Type B pancreatic cell (in vitro differentiated cells): ENCODE measurements at regions not wholly inside any gene's neighbourhood (a gene's known extent, or its start where the extent isn't known, plus 50 kb on each side); places are given as distances from the start of the nearest gene placed in this dataset.

Experiments used
- DNase-seq: peaks from one replicate; pipeline ENCODE4 v3.0.0; 2021; ENCODE audit warnings: mixed read lengths; ENCODE audit not compliant: unreplicated experiment; ENCODE audit errors: extremely low spot score
- H3K27ac Mint-ChIP-seq: 2 replicates; pipeline ENCODE4 v1.8.0; 2021; ENCODE audit warnings: mild to moderate bottlenecking, mixed read lengths
- H3K27me3 Mint-ChIP-seq: 2 replicates; pipeline ENCODE4 v1.8.0; 2021; ENCODE audit warnings: mixed read lengths
- H3K36me3 Mint-ChIP-seq: 2 replicates; pipeline ENCODE4 v1.8.0; 2021; ENCODE audit warnings: mixed read lengths
- H3K4me1 Mint-ChIP-seq: one replicate; pipeline ENCODE4 v1.8.0; 2021; ENCODE audit warnings: mixed read lengths; ENCODE audit not compliant: unreplicated experiment
- H3K4me3 Mint-ChIP-seq: 2 replicates; pipeline ENCODE4 v1.8.0; 2021; ENCODE audit warnings: mild to moderate bottlenecking, mixed read lengths
- H3K9me3 Mint-ChIP-seq: 2 replicates; pipeline ENCODE4 v1.8.0; 2021; ENCODE audit warnings: mixed read lengths
- CTCF ChIP-seq: fragments of 200-600 bp; sonication (generic); conservative IDR thresholded peaks from 2 replicates; pipeline ENCODE4 v1.5.0; 2021; ENCODE audit warnings: antibody characterized with exemption, mild to moderate bottlenecking

GRCh38 chr9:107906074-107906473 is 416.5 kb upstream of the KLF4 start:
- no peak for TF ChIP-seq CTCF
- Mint-ChIP-seq H3K27me3 (peaks cover 10% of the 10 kb centered on the region), H3K4me1 (no peaks in the 10 kb centered on the region), H3K9me3 (peaks cover 4% of the 10 kb centered on the region), H3K27ac (no peak overlapping the region), H3K36me3 (no peaks in the 10 kb centered on the region), H3K4me3 (no peak overlapping the region)
- DNase-seq = no peak

GRCh38 chr9:107905308-107906020 is 415.9 kb upstream of the KLF4 start:
- H3K36me3 Mint-ChIP-seq = no peaks in the 10 kb centered on the region
- no peaks in the 10 kb centered on the region for H3K4me1 Mint-ChIP-seq
- TF ChIP-seq CTCF = no peak

GRCh38 chr9:107899961-107900330 is 410.4 kb upstream of the KLF4 start:
- Mint-ChIP-seq H3K36me3 (no peaks in the 10 kb centered on the region), H3K27me3 (peaks cover 12% of the 10 kb centered on the region), H3K4me1 (peaks cover 9% of the 10 kb centered on the region), H3K4me3 (no peak overlapping the region), H3K27ac (no peak overlapping the region), H3K9me3 (peaks cover 4% of the 10 kb centered on the region)
- no peak for DNase-seq
- no peak for TF ChIP-seq CTCF

More at GRCh38 chr9:107905308-107906020, 415.9 kb upstream of the KLF4 start:
- Mint-ChIP-seq H3K27me3 (peaks cover 15% of the 10 kb centered on the region), H3K27ac (no peak overlapping the region), H3K9me3 (peaks cover 4% of the 10 kb centered on the region), H3K4me3 (no peak overlapping the region)
- DNase-seq = no peak

- H3K36me3 Mint-ChIP-seq = no peaks in the 10 kb centered on the region
- no peak overlapping the region for H3K4me3 Mint-ChIP-seq
- TF ChIP-seq CTCF = no peak
- peaks cover 15% of the 10 kb centered on the region for H3K27me3 Mint-ChIP-seq
- peaks cover 4% of the 10 kb centered on the region for H3K9me3 Mint-ChIP-seq
- DNase-seq = no peak
- peaks cover 13% of the 10 kb centered on the region for H3K4me1 Mint-ChIP-seq
- no peak overlapping the region for H3K27ac Mint-ChIP-seq
Measured at GRCh38 chr9:107898761-107899160, 409.2 kb upstream of the KLF4 start.

- H3K27me3 Mint-ChIP-seq = peaks cover 15% of the 10 kb centered on the region
- H3K9me3 Mint-ChIP-seq = peaks cover 4% of the 10 kb centered on the region
- no peak overlapping the region for H3K4me3 Mint-ChIP-seq
- no peak overlapping the region for H3K27ac Mint-ChIP-seq
- no peak for TF ChIP-seq CTCF
- peaks cover 4% of the 10 kb centered on the region for H3K36me3 Mint-ChIP-seq
- no peak for DNase-seq
- H3K4me1 Mint-ChIP-seq = peaks cover 13% of the 10 kb centered on the region
Measured at GRCh38 chr9:107896544-107896943, 407.0 kb upstream of the KLF4 start.
